ENCODE measurements at regions not wholly inside any gene's neighbourhood (a gene's known extent, or its start where the extent isn't known, plus 50 kb on each side); places are given as distances from the start of the nearest gene placed in this dataset.

DNA sequence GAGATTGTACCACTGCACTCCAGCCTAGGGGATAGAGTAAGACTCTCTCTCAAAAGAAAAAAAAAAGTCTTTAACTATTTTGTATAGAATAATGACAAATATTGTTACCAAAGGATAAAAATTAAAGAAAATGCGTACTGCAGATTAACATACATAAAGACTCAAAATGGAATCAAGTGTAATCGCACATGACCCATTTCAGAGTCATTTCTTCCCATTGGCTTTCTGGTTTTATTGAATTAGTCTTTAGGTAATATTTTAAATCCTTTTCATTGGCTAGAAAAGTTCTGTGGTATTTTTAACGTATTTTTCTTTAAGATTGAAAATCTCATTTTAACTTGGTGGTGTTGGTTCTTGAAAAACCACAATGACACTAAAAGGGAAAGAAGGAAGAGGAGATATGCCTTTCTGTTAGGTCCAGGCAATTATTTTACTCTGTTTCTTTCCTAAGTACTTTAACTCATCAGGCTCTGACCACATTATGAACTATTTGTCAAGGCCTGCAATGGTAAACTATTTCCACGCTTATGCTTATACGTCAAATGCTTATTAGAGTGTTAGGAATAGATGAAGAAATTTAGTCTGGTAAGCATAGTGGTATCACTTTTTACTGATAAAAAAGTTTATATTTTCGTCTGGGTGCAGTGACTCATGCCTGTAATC lies 52.3 kb downstream of the PLEKHG1 start:
- no peaks in the 10 kb centered on the region for H3K9me2 ChIP-seq (ENCODE audit: insufficient read depth, low read length)
- no peaks in the 10 kb centered on the region for H3K9me3 ChIP-seq (ENCODE audit: low read length)
- H3K79me2 ChIP-seq (replicated peaks; ENCODE audit: insufficient read depth, low read length) = no peaks in the 10 kb centered on the region
- no peaks in the 10 kb centered on the region for H3K36me3 ChIP-seq (ENCODE audit: insufficient read depth, low read length)
- H3K27ac ChIP-seq (ENCODE audit: low read length) = no peak overlapping the region
- H3K4me2 ChIP-seq (ENCODE audit: low read length) = no peak overlapping the region
- H3F3A ChIP-seq (ENCODE audit: insufficient read depth, low read length, poor library complexity, severe bottlenecking) = no peaks in the 10 kb centered on the region
- no peak overlapping the region for H3K4me3 ChIP-seq (ENCODE audit: low read length)
- H4K20me1 ChIP-seq (ENCODE audit: insufficient read depth) = no peaks in the 10 kb centered on the region
- H3K27me3 ChIP-seq (ENCODE audit: insufficient read depth, low read depth, low read length) = no peaks in the 10 kb centered on the region
- H2AFZ ChIP-seq (ENCODE audit: low read depth, low read length) = no peak overlapping the region
- no peak for TF ChIP-seq EZH2 (IDR thresholded peaks at IDR 0.05; ENCODE audit: borderline replicate concordance, insufficient read depth, low read length, poor library complexity, severe bottlenecking)
- no peak for TF ChIP-seq EP300 (conservative IDR thresholded peaks at IDR 0.05; ENCODE audit: poor library complexity, severe bottlenecking)
- no peak for TF ChIP-seq SMC3 (conservative IDR thresholded peaks at IDR 0.05; ENCODE audit: poor library complexity)
- no peak for TF ChIP-seq TAF1 (IDR thresholded peaks at IDR 0.05; ENCODE audit: low read depth)
- no peak for TF ChIP-seq MXI1 (conservative IDR thresholded peaks at IDR 0.05; ENCODE audit: poor library complexity, severe bottlenecking)
- no peak for TF ChIP-seq CTCF (IDR thresholded peaks at IDR 0.05; ENCODE audit: poor library complexity, severe bottlenecking)
- TF ChIP-seq, protein P1, sequence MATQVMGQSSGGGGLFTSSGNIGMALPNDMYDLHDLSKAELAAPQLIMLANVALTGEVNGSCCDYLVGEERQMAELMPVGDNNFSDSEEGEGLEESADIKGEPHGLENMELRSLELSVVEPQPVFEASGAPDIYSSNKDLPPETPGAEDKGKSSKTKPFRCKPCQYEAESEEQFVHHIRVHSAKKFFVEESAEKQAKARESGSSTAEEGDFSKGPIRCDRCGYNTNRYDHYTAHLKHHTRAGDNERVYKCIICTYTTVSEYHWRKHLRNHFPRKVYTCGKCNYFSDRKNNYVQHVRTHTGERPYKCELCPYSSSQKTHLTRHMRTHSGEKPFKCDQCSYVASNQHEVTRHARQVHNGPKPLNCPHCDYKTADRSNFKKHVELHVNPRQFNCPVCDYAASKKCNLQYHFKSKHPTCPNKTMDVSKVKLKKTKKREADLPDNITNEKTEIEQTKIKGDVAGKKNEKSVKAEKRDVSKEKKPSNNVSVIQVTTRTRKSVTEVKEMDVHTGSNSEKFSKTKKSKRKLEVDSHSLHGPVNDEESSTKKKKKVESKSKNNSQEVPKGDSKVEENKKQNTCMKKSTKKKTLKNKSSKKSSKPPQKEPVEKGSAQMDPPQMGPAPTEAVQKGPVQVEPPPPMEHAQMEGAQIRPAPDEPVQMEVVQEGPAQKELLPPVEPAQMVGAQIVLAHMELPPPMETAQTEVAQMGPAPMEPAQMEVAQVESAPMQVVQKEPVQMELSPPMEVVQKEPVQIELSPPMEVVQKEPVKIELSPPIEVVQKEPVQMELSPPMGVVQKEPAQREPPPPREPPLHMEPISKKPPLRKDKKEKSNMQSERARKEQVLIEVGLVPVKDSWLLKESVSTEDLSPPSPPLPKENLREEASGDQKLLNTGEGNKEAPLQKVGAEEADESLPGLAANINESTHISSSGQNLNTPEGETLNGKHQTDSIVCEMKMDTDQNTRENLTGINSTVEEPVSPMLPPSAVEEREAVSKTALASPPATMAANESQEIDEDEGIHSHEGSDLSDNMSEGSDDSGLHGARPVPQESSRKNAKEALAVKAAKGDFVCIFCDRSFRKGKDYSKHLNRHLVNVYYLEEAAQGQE (IDR thresholded peaks at IDR 0.05; ENCODE audit: borderline replicate concordance) = no peak
- no peak for TF ChIP-seq RAD21 (conservative IDR thresholded peaks at IDR 0.05)
- no peak for TF ChIP-seq POLR2AphosphoS5 (IDR thresholded peaks at IDR 0.05)
- H3K9ac ChIP-seq (ENCODE audit: low read length) = no peak overlapping the region

GRCh38 chr6:150652848-150653613 lies 53.3 kb downstream of the PLEKHG1 start:
- no peak overlapping the region for H3K4me3 ChIP-seq (ENCODE audit: low read length)
- H3K9me3 ChIP-seq (ENCODE audit: low read length) = no peaks in the 10 kb centered on the region
- H4K20me1 ChIP-seq (ENCODE audit: insufficient read depth) = no peaks in the 10 kb centered on the region
- no peaks in the 10 kb centered on the region for H3K79me2 ChIP-seq (replicated peaks; ENCODE audit: insufficient read depth, low read length)
- TF ChIP-seq EZH2 (IDR thresholded peaks at IDR 0.05; ENCODE audit: borderline replicate concordance, insufficient read depth, low read length, poor library complexity, severe bottlenecking) (no peak), RAD21 (conservative IDR thresholded peaks at IDR 0.05) (no peak), POLR2AphosphoS5 (IDR thresholded peaks at IDR 0.05) (no peak), EP300 (conservative IDR thresholded peaks at IDR 0.05; ENCODE audit: poor library complexity, severe bottlenecking) (no peak)
- H3F3A ChIP-seq (ENCODE audit: insufficient read depth, low read length, poor library complexity, severe bottlenecking) = no peaks in the 10 kb centered on the region
- no peaks in the 10 kb centered on the region for H3K9me2 ChIP-seq (ENCODE audit: insufficient read depth, low read length)
- H3K27me3 ChIP-seq (ENCODE audit: insufficient read depth, low read depth, low read length) = no peaks in the 10 kb centered on the region
- no peaks in the 10 kb centered on the region for H3K36me3 ChIP-seq (ENCODE audit: insufficient read depth, low read length)
- no peak overlapping the region for H3K4me2 ChIP-seq (ENCODE audit: low read length)
- H3K9ac ChIP-seq (ENCODE audit: low read length) = no peak overlapping the region
- H2AFZ ChIP-seq (ENCODE audit: low read depth, low read length) = no peak overlapping the region
- no peak overlapping the region for H3K27ac ChIP-seq (ENCODE audit: low read length)

Data from neural cell (in vitro differentiated cells).